GM21619 (cell line): ENCODE measurements at regions not wholly inside any gene's neighbourhood (a gene's known extent, or its start where the extent isn't known, plus 50 kb on each side); places are given as distances from the start of the nearest gene placed in this dataset.
"Not testable (repeated sequence)": the region's sequence is repeated elsewhere in the genome, so short reads cannot be mapped to it uniquely, and the experiment has no call there.

Experiments used
- ATAC-seq: cut with Tn5 transposase; IDR thresholded peaks from one replicate; pipeline ENCODE4 v1.9.1; 2021; ENCODE audit not compliant: unreplicated experiment

- no peak for ATAC-seq
Measured at GRCh38 chr2:136291871-136292270, 173.9 kb upstream of the CXCR4 start.

- ATAC-seq, result no peak
Measured at GRCh38 chr2:136290326-136290725, 172.4 kb upstream of the CXCR4 start.

- ATAC-seq, result no peak
Measured at GRCh38 chr2:136288249-136288648, 170.3 kb upstream of the CXCR4 start.

GRCh38 chr2:136286423-136286822, 168.5 kb upstream of the CXCR4 start:
- ATAC-seq, result no peak

DNA sequence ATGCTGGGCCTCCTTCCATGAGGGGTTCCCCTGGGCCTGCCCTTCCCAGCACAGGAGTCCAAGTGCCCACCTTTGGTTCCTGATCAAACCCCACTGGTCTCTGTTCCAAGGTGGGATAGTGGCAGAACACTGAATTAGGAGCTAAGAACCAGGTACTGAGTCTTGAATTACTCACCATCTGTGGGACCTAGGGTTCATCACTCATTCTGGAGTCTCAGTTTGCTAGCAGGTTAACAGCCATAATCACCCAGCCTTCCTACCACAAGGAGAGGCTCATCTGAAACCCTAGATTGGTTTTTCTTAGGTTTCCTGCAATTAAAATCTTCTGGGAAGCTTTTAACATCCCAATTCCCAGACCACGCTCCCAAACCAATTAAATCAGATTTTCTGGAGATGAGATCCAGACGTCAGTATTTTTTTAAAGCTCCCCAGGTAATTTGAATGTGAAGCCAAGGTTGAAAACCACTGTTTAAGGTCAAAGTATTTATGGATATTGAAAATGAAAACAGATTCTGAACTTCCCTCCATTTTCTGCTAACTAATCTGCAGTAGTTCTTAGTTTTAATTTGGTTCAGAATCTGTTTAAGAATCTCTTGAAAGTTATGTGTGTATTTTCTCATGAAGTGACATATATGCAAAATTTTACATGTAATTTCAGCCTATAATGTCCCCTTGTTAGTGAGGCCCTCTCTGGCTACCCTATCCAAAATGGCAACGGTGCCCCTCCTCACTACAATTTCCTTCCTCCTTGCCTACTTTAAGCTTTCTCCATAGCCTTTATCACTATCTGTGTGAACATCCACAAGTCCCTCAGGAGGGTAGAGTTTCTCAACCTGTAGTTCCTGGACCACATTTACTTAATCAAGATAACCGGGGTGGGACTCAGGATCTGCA, 166.5 kb upstream of the CXCR4 start:
- ATAC-seq, result no peak

DNA sequence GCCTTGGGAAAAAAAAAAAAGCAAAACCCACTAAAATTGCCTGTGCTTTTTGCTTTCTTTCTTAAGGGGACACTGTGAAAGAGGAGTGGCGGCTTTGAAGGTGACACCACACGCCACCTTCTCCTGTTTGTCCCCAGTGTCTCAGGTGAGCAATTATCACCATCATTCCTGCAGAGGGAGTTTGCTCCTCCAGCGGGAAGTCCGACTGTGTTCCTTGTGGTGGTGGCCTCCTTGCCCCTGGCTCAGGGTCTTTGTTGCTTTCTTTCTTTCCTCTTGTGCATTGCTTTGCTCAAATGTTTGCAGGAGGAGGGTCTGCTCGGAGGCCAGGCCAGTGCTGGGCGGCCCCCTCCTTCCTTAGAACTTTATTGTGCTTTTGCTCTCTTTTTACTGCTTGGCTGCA, 164.3 kb upstream of the CXCR4 start:
- no peak for ATAC-seq

DNA sequence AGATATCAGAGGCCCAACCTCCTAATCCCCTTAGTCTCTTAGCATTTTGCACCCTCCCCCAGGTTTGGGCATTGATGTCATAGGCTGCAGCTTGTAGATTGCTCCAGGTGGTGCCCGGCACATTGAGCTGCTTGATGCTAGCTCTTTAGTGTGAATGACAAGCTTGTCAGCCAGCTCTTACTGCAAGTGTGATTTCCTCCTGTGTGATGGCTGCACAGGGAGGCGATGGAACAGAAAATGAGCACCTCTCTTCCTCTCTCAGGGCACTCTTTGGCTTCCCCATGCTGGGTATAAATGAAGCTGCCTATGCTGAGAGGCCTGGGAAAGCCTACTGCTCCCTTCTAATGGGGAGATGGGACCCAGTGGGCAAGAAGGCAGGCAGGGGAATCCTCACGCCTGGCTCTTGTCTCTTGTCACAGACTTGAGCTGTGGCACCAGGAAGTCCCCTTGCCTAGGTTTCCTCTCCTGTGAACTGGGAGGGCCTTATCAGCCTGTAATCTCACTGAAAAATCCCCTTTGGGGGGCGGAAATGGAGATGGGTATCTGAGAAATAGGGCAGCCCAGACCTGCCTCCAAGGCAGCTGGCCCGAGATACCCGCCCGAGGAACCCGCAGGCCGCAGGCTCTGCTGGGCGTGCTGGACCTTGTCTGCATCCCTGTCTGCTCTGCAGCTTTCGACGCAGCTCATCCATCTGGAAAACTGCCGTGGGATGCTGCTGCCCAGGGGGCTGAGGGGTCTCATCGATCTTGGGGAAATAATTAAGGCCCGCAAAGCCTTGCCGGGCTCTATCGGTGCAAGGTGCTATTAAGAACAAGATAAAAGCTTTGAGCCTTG, 163.5 kb upstream of the CXCR4 start:
- no peak for ATAC-seq

GRCh38 chr2:136266346-136266745, 148.4 kb upstream of the CXCR4 start:
- ATAC-seq, result not testable (repeated sequence)

- no peak for ATAC-seq
Measured at GRCh38 chr2:136259551-136259950, 141.6 kb upstream of the CXCR4 start.

GRCh38 chr2:136257893-136258292, 139.9 kb upstream of the CXCR4 start:
- no peak for ATAC-seq

- ATAC-seq, result peak; percentile 32
Measured at GRCh38 chr2:136255648-136256461, 137.9 kb upstream of the CXCR4 start.

DNA sequence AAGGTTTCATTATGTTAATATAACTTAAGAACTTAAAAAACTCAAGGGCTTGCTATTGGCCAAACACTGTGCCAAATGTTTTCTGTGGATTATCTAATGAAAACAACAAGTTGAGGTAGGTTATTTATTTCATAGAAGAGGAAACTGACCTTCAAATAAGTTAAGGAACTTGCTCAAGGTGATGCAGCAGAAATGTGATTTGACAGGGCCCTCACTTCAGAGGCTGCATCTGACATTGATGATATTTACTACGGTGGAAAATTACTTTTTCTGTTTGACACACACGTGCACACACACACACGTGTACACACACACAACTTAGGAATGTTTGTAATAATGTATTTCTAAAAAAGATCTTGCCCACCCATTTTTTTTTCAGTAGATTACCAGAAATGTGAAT, 137.2 kb upstream of the CXCR4 start:
- ATAC-seq, result no peak

- peak; percentile 45 for ATAC-seq
Measured at GRCh38 chr2:136254681-136255080, 136.7 kb upstream of the CXCR4 start.

DNA sequence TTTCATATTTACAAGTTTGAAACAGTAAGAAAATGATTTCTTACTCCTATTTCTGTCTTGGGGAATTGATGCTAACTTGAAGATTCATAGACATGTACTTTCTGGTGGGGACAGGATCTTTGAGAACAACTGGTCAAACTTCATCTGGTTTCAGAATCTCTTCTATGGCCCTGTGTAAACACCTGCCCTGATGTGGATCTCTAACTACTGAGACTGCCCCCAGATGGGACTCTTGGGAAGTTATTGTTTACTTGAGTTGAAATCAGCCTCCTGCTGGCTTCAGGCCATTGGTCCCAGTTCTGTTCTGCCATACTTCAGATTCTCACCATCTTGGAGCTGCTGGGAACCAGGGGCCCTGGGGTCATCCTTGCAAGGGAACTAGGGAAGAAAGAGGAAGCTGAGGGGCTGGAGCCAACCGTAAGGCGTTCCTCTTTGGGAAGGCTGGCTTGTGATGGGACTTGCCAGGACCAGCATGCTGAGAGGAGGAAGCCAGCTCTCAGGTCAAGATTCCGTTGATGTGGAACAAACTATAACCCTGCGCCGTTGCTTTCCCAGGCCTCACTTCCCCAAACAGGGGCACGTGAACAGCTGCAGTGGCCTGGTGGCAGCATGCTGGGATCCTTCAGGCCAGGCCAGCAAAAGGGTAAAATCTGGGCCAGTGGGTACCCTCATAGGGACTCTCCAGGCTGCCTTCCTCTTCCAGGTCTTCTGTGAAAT, 135.5 kb upstream of the CXCR4 start:
- ATAC-seq, result peak; percentile 44

DNA sequence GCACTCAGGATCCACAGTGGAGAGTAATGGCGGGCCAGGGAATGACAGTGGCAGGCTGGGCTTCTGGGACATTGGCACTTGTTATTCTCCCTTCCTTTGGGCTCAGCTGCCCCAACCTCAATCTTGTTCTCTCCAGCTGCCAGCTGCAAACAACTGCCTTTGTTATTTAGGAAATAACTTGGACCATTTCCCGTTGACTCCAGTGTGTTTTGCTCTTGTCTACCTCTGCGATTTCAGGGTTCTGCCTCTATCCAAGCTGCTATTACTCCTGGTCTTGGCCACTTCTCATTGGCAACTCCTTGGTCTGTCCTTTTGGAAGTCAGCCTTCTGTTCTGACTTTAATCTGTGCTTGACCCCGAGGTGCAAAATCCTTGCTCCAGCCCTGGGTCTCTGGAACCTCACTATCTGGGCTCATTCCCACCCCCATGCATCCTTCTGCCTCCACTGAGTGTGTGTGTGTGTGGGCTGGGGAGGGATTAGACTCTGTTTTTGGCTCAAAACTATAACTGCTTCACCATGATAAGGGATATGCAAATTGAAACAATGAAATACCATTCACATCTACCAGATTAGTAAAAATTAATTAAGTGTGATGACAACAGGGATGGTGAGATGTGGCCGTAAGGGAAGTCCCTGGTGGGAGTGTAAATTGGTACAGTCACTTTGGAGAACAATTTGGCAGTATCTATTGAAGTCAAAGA, 134.1 kb upstream of the CXCR4 start:
- no peak for ATAC-seq

DNA sequence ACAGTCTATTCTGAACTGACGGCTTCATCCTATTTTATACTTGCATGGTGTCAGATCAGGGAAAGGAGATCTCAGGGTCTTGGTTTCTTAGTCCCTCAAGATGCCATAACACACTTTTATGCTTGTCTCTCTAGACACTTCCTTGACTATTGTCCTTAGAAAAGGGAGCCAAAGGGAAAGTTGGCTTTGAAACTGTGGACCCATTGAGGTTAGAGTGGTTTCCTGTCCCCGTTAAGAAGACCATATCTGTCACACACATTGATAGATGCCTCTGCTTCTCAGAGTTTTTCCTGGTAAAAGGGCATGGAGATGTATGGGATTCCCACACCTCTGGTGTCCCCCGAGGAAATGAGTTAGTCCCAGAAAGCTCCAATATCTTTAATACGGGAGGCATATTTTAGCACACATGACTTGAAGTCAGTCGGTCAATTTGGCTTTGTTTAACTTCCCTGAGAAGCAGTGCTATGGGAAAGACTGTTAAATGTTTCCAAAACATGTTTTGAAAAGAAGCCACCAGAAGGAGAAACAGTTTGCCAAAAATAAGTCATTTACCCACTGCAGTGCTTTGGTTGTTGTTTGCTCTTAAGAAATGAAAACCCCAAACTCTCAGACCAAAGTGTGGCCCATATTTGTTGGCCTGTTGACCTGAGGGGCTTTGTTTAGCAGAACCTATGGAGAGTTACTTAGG, 133.4 kb upstream of the CXCR4 start:
- no peak for ATAC-seq

- ATAC-seq, result no peak
Measured at GRCh38 chr2:136250131-136250530, 132.2 kb upstream of the CXCR4 start.

DNA sequence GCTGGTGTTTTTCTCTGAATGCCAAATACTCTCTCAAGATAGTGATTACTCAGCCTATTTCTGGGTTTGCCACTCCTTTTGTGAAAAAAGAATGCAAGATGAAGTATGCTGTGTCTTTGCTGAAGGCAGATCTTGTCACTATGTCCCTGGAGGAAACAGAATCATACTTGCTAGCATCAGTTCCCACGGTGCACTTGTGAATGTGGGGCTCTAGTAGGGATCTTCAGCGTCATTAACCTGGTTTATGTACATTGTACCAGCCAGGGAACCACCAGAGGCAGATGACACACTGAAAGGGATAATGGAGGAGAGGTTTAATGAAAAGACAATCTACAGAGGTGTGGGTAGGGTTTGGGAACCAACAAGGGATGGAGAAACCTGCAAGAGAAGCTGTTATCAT, 131.0 kb upstream of the CXCR4 start:
- ATAC-seq, result no peak

GRCh38 chr2:136248242-136248641, 130.3 kb upstream of the CXCR4 start:
- no peak for ATAC-seq
